Transverse colon (tissue), 4 donors: ENCODE measurements at regions not wholly inside any gene's neighbourhood (a gene's known extent, or its start where the extent isn't known, plus 50 kb on each side); places are given as distances from the start of the nearest gene placed in this dataset.
"Not testable (repeated sequence)": the region's sequence is repeated elsewhere in the genome, so short reads cannot be mapped to it uniquely, and the experiment has no call there.

ENCODE experiments used
- DNase-seq: peaks from one replicate; pipeline ENCODE4 v3.0.0-alpha.2; 2019
- H3K27ac ChIP-seq, 4 donors: fragments of 200-600 bp; sonication (generic); 2 replicates each; pipeline ENCODE4 v1.5.1; 2016 to 2018; ENCODE audit warnings: inconsistent platforms in 4 of 4
- H3K27me3 ChIP-seq: fragments of 200-600 bp; sonication (generic); 2 replicates; pipeline ENCODE4 v1.5.1; 2017; ENCODE audit warnings: inconsistent platforms
- H3K36me3 ChIP-seq, 4 donors: fragments of 200-600 bp; sonication (generic); 2 replicates each; pipeline ENCODE4 v1.5.1; 2017 to 2019; ENCODE audit warnings: inconsistent platforms in 4 of 4
- H3K4me1 ChIP-seq, 4 donors: fragments of 200-600 bp; sonication (generic); 2 replicates each; pipeline ENCODE4 v1.5.1; 2017 to 2020; ENCODE audit warnings: inconsistent platforms in 4 of 4
- H3K4me3 ChIP-seq, 4 donors: fragments of 200-600 bp; sonication (generic); 1 replicate in 1 of 4; 2 replicates in 3 of 4; pipeline versions ENCODE4 v1.5.1 to v1.6.1; 2017 to 2019; ENCODE audit warnings: inconsistent platforms in 4 of 4
- H3K9me3 ChIP-seq, 2 donors: fragments of 200-600 bp; sonication (generic); 2 replicates each; pipeline ENCODE4 v1.5.1; 2017 to 2019; ENCODE audit warnings: inconsistent platforms in 2 of 2
- EP300 ChIP-seq: sonication (generic); formaldehyde crosslinking; IDR thresholded peaks from one replicate; pipeline ENCODE4 v1.6.1; 2017; ENCODE audit warnings: antibody characterized with exemption, low read depth
- POLR2A ChIP-seq: fragments of 450-650 bp; IDR thresholded peaks from one replicate; pipeline ENCODE4 v1.6.1; 2016; ENCODE audit warnings: antibody characterized with exemption, mild to moderate bottlenecking, moderate library complexity
- POLR2AphosphoS5 ChIP-seq, 3 donors: sonication (generic); formaldehyde crosslinking; IDR thresholded peaks; one replicate each; pipeline ENCODE4 v1.6.1; 2016; ENCODE audit warnings: antibody characterized with exemption in 3 of 3
- WGBS, 2 donors: methylation state at CpG; one replicate each; pipeline ENCODE4 v1.1.5; 2018; ENCODE audit warnings: low coverage in 1 of 2; 5-methylcytosine and 5-hydroxymethylcytosine counted together
- in situ Hi-C, 4 donors: fragments of 200-750 bp; cut with MboI; loops; one replicate each; pipeline versions ENCODE4 v1.15.0 to v1.15.1; 2017; ENCODE audit warnings: low sequenced_read_pairs in 3 of 4, low pct_ligation_motif_present in 1 of 4, low pct_unique_long_range_greater_than_20kb in 1 of 4
- intact Hi-C: fragments of 100-400 bp; cut with DNase I; formaldehyde crosslinking; loops from one replicate; pipeline ENCODE4 v1.15.1; 2023; ENCODE audit warnings: low total_unique reads
- TF ChIP-seq, protein P1 (sequence below), 5 experiments: fragments of 200-600 bp in 3 of 5; fragments of 450-650 bp in 2 of 5; sonication (generic) in 3 of 5; IDR thresholded peaks; 1 replicate in 2 of 5; 2 replicates in 3 of 5; pipeline ENCODE4 v1.5.1; 2016 to 2017; ENCODE audit warnings: antibody characterized with exemption in 5 of 5, inconsistent platforms in 3 of 5, mild to moderate bottlenecking in 2 of 5, moderate library complexity in 1 of 5

GRCh38 chr4:84110040-84110439 is 389.1 kb downstream of the NKX6-1 start:
- no peak for DNase-seq
- Histone ChIP-seq H3K36me3 (no peaks in the 10 kb centered on the region), H3K9me3 (peaks cover 0 to 3% of the 10 kb centered on the region in 2 donors), H3K4me3 (no peak overlapping the region), H3K4me1 (no peaks in the 10 kb centered on the region), H3K27me3 (no peaks in the 10 kb centered on the region), H3K27ac (no peak overlapping the region)
- WGBS, 2 donors = 40 to 42% methylated on average over 1 of the region's 1 CpG
- TF ChIP-seq POLR2AphosphoS5 (IDR thresholded peaks at IDR 0.05) (no peak), EP300 (no peak), POLR2A (no peak)
- TF ChIP-seq, protein P1, sequence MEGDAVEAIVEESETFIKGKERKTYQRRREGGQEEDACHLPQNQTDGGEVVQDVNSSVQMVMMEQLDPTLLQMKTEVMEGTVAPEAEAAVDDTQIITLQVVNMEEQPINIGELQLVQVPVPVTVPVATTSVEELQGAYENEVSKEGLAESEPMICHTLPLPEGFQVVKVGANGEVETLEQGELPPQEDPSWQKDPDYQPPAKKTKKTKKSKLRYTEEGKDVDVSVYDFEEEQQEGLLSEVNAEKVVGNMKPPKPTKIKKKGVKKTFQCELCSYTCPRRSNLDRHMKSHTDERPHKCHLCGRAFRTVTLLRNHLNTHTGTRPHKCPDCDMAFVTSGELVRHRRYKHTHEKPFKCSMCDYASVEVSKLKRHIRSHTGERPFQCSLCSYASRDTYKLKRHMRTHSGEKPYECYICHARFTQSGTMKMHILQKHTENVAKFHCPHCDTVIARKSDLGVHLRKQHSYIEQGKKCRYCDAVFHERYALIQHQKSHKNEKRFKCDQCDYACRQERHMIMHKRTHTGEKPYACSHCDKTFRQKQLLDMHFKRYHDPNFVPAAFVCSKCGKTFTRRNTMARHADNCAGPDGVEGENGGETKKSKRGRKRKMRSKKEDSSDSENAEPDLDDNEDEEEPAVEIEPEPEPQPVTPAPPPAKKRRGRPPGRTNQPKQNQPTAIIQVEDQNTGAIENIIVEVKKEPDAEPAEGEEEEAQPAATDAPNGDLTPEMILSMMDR (IDR thresholded peaks at IDR 0.05) = no peak
- in situ Hi-C loops = no loop called here
- intact Hi-C loops = no loop called here

GRCh38 chr4:84101653-84102625 is 397.2 kb downstream of the NKX6-1 start:
- DNase-seq, H3K4me3 ChIP-seq, intact Hi-C loops, H3K4me1 ChIP-seq, H3K9me3 ChIP-seq, H3K27ac ChIP-seq, H3K27me3 ChIP-seq, H3K36me3 ChIP-seq, in situ Hi-C loops: not testable (repeated sequence)
- WGBS, 2 donors = 69 to 79% methylated on average over 9 of the region's 9 CpGs

- TF ChIP-seq, protein P1 (IDR thresholded peaks at IDR 0.05) = no peak
- TF ChIP-seq EP300 (no peak), POLR2AphosphoS5 (IDR thresholded peaks at IDR 0.05) (no peak), POLR2A (no peak)
- H3K36me3 ChIP-seq = no peaks in the 10 kb centered on the region
- intact Hi-C loops (no loop called here), in situ Hi-C loops (no loop called here)
- no peak overlapping the region for H3K27ac ChIP-seq
- H3K4me1 ChIP-seq = no peaks in the 10 kb centered on the region
- 33 to 47% methylated on average over 4 of the region's 4 CpGs for WGBS, 2 donors
- no peaks in the 10 kb centered on the region for H3K27me3 ChIP-seq
- no peak overlapping the region for H3K4me3 ChIP-seq
- no peaks in the 10 kb centered on the region for H3K9me3 ChIP-seq
- no peak for DNase-seq
These were observed 399.0 kb downstream of the NKX6-1 start for GRCh38 chr4:84100071-84100470.

DNA sequence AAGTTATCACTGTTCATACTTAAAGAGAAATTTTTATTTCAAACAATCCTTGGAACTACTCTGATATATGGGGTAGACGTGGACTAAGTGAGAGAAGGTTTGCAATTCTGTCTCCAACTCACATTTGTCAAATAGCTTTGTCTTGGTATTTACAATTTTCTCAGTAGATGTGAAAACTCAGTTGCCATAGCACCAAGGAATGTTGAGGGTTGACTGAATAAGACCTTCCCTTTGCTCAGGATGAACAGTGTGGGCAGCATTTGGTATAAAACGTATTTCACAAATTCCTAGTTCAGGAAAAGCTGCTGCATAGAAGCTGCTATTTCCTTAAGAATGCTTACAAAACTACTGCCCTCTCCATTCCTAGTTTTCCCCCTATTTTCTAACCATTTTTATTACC is 399.5 kb downstream of the NKX6-1 start:
- no peak overlapping the region for H3K27ac ChIP-seq
- no peaks in the 10 kb centered on the region for H3K27me3 ChIP-seq
- no peaks in the 10 kb centered on the region for H3K9me3 ChIP-seq
- no peak overlapping the region for H3K4me3 ChIP-seq
- DNase-seq = no peak
- intact Hi-C loops = no loop called here
- in situ Hi-C loops = no loop called here
- no peak for TF ChIP-seq POLR2A
- TF ChIP-seq EP300 = no peak
- no peak for TF ChIP-seq POLR2AphosphoS5 (IDR thresholded peaks at IDR 0.05)
- TF ChIP-seq, protein P1 (IDR thresholded peaks at IDR 0.05) = no peak
- H3K36me3 ChIP-seq = no peaks in the 10 kb centered on the region
- no peaks in the 10 kb centered on the region for H3K4me1 ChIP-seq
- WGBS, 2 donors = 16 to 45% methylated on average over 2 of the region's 2 CpGs
